MCF 10A (cell line): ENCODE measurements at regions not wholly inside any gene's neighbourhood (a gene's known extent, or its start where the extent isn't known, plus 50 kb on each side); places are given as distances from the start of the nearest gene placed in this dataset.
A peak's percentile ranks its signal among the peaks of the same experiment; 100 is the strongest.

Source experiments
- BruUV-seq: library from RNA; stranded (reverse); fragments of 400-500 nt; replicated peaks from 2 replicates; lab custom pipeline; 2021; lab: Mats Ljungman, UMichigan
- CTCF ChIA-PET: fragments of 300-600 bp; sonication (Branson Sonifier 250); formaldehyde crosslinking; extraction: SDS; loops from one replicate; lab custom pipeline; 2021; ENCODE audit warnings: antibody characterized with exemption, inconsistent platforms; lab: Yijun Ruan, JAX
- POLR2A ChIA-PET: fragments of 300-600, 350-650 bp; sonication (Branson Sonifier 250); formaldehyde crosslinking; extraction: SDS; loops from one replicate; lab custom pipeline; 2020; ENCODE audit warnings: antibody characterized with exemption, inconsistent platforms; lab: Yijun Ruan, JAX
- DNase-seq: peaks from one replicate; pipeline ENCODE4 v3.0.0-alpha.2; 2018; ENCODE audit not compliant: unreplicated experiment
- H3K27ac Mint-ChIP-seq: one replicate; pipeline ENCODE4 v1.8.0; 2022; ENCODE audit warnings: mild to moderate bottlenecking, low read depth, mixed read lengths; ENCODE audit not compliant: unreplicated experiment
- H3K27me3 Mint-ChIP-seq: one replicate; pipeline ENCODE4 v1.8.0; 2022; ENCODE audit warnings: mixed read lengths; ENCODE audit not compliant: insufficient read depth, unreplicated experiment
- H3K36me3 Mint-ChIP-seq: one replicate; pipeline ENCODE4 v1.8.0; 2022; ENCODE audit warnings: mild to moderate bottlenecking, moderate library complexity, mixed read lengths; ENCODE audit not compliant: insufficient read depth, unreplicated experiment
- H3K4me1 Mint-ChIP-seq: one replicate; pipeline ENCODE4 v1.8.0; 2022; ENCODE audit warnings: mixed read lengths; ENCODE audit not compliant: insufficient read depth, unreplicated experiment
- H3K4me3 Mint-ChIP-seq: one replicate; pipeline ENCODE4 v1.8.0; 2022; ENCODE audit warnings: mild to moderate bottlenecking, moderate library complexity, mixed read lengths; ENCODE audit not compliant: unreplicated experiment
- H3K9me3 Mint-ChIP-seq: one replicate; pipeline ENCODE4 v1.8.0; 2022; ENCODE audit warnings: mixed read lengths; ENCODE audit not compliant: unreplicated experiment
- CTCF ChIP-seq: fragments of 200-600 bp; IDR thresholded peaks from one replicate; pipeline ENCODE4 v1.8.0; 2022; ENCODE audit warnings: antibody characterized with exemption, mild to moderate bottlenecking; ENCODE audit not compliant: unreplicated experiment
- intact Hi-C: fragments of 100-400 bp; cut with micrococcal nuclease; formaldehyde crosslinking; loops from 2 replicates; pipeline ENCODE4 v1.14.1; 2022

- Mint-ChIP-seq H3K27me3 (no peaks in the 10 kb centered on the region), H3K36me3 (no peaks in the 10 kb centered on the region), H3K27ac (no peak overlapping the region), H3K4me3 (no peak overlapping the region), H3K9me3 (peaks cover 5% of the 10 kb centered on the region), H3K4me1 (no peaks in the 10 kb centered on the region)
- intact Hi-C loops: no loop called here
- no peak for TF ChIP-seq CTCF
- no TSS peak for BruUV-seq
- CTCF ChIA-PET: no interaction called here
- no peak for DNase-seq
- POLR2A ChIA-PET: no interaction called here
Measured at GRCh38 chr4:18842431-18842830, 820.9 kb upstream of the LCORL start.

- Mint-ChIP-seq H3K36me3 (no peaks in the 10 kb centered on the region), H3K27ac (no peak overlapping the region), H3K9me3 (peaks cover 12% of the 10 kb centered on the region), H3K27me3 (no peaks in the 10 kb centered on the region), H3K4me1 (no peaks in the 10 kb centered on the region), H3K4me3 (no peak overlapping the region)
- DNase-seq: no peak
- no peak for TF ChIP-seq CTCF
- ChIA-PET POLR2A (no interaction called here), CTCF (interaction anchor here (0.7 kb wide), 1 partner anchor 1265 kb away, joined by 3 read pairs; no protein-coding TSS in a partner anchor)
- no TSS peak for BruUV-seq
- intact Hi-C loops: no loop called here
Measured at GRCh38 chr4:18840481-18840880, 818.9 kb upstream of the LCORL start.

GRCh38 chr4:18816228-18816895 lies 794.8 kb upstream of the LCORL start:
- POLR2A ChIA-PET: no interaction called here
- no peak for TF ChIP-seq CTCF

GRCh38 chr4:18815779-18816173 lies 794.2 kb upstream of the LCORL start:
- TF ChIP-seq CTCF: no peak
- peak; percentile 2 for DNase-seq
- H3K9me3 Mint-ChIP-seq: peaks cover 7% of the 10 kb centered on the region
- no peaks in the 10 kb centered on the region for H3K36me3 Mint-ChIP-seq
- CTCF ChIA-PET: interaction anchor here (0.5 to 1.5 kb wide), 4 partner anchors 13 to 1434 kb away, joined by 3 to 5 read pairs (median 4); no protein-coding TSS in a partner anchor
- intact Hi-C loops: no loop called here
- no peaks in the 10 kb centered on the region for H3K4me1 Mint-ChIP-seq
- no peak overlapping the region for H3K27ac Mint-ChIP-seq
- H3K4me3 Mint-ChIP-seq: no peak overlapping the region
- no TSS peak for BruUV-seq
- no peaks in the 10 kb centered on the region for H3K27me3 Mint-ChIP-seq
- POLR2A ChIA-PET: no interaction called here

More at GRCh38 chr4:18816228-18816895, 794.8 kb upstream of the LCORL start:
- Mint-ChIP-seq H3K4me1 (no peaks in the 10 kb centered on the region), H3K4me3 (no peak overlapping the region), H3K36me3 (no peaks in the 10 kb centered on the region), H3K9me3 (peaks cover 7% of the 10 kb centered on the region), H3K27ac (no peak overlapping the region), H3K27me3 (no peaks in the 10 kb centered on the region)
- DNase-seq: peak; percentile 4
- BruUV-seq: no TSS peak
- intact Hi-C loops: no loop called here
- CTCF ChIA-PET: interaction anchor here (0.5 to 1.5 kb wide), 3 partner anchors 13 to 1434 kb away, joined by 3 to 5 read pairs (median 4); no protein-coding TSS in a partner anchor
